Osteoblast (primary cell): ENCODE measurements at regions not wholly inside any gene's neighbourhood (a gene's known extent, or its start where the extent isn't known, plus 50 kb on each side); places are given as distances from the start of the nearest gene placed in this dataset.
"Not testable (repeated sequence)": the region's sequence is repeated elsewhere in the genome, so short reads cannot be mapped to it uniquely, and the experiment has no call there.

Experiments
- DNase-seq: peaks from one replicate; pipeline ENCODE4 v3.0.0; 2011; ENCODE audit warnings: low spot score, mixed read lengths; ENCODE audit not compliant: insufficient read length; ENCODE audit errors: missing footprints
- H2AFZ ChIP-seq: 2 replicates; pipeline ENCODE4 v1.6.0; 2011; ENCODE audit warnings: mild to moderate bottlenecking, low read length
- H3K27ac ChIP-seq: 2 replicates; pipeline ENCODE4 v1.5.1; 2011; ENCODE audit warnings: mild to moderate bottlenecking, low read depth, low read length, moderate library complexity
- H3K27me3 ChIP-seq: 2 replicates; pipeline ENCODE4 v1.6.0; 2012; ENCODE audit warnings: mild to moderate bottlenecking, control low read depth, inconsistent platforms, low read length, moderate library complexity; ENCODE audit not compliant: insufficient read depth
- H3K36me3 ChIP-seq: 2 replicates; pipeline ENCODE4 v1.5.1; 2011; ENCODE audit warnings: mild to moderate bottlenecking, low read length, control low read depth, moderate library complexity; ENCODE audit not compliant: insufficient read depth
- H3K4me1 ChIP-seq: 2 replicates; pipeline ENCODE4 v1.5.1; 2011; ENCODE audit warnings: mild to moderate bottlenecking, low read length, control low read depth, moderate library complexity; ENCODE audit not compliant: insufficient read depth
- H3K4me2 ChIP-seq: 2 replicates; pipeline ENCODE4 v1.6.0; 2011; ENCODE audit warnings: mild to moderate bottlenecking, low read length; ENCODE audit not compliant: insufficient read depth
- H3K4me3 ChIP-seq: fragments of 200-600 bp; sonication (generic); 3 replicates; pipeline ENCODE4 v1.5.1; 2012; ENCODE audit warnings: mild to moderate bottlenecking, low read length, inconsistent platforms; ENCODE audit not compliant: insufficient read depth
- H3K79me2 ChIP-seq: 2 replicates; pipeline ENCODE4 v1.6.0; 2012; ENCODE audit warnings: mild to moderate bottlenecking, low read length, control low read depth, inconsistent platforms; ENCODE audit not compliant: insufficient read depth
- H3K9me3 ChIP-seq: 2 replicates; pipeline ENCODE4 v1.5.1; 2011; ENCODE audit warnings: low read depth, low read length, control low read depth
- H4K20me1 ChIP-seq: 2 replicates; pipeline ENCODE4 v1.6.0; 2012; ENCODE audit warnings: mild to moderate bottlenecking, low read length, control low read depth; ENCODE audit not compliant: insufficient read depth
- TF ChIP-seq, protein P1 (sequence below): IDR thresholded peaks from 2 replicates; pipeline ENCODE4 v1.5.1; 2011; ENCODE audit warnings: mild to moderate bottlenecking, low read depth, low read length, moderate library complexity; ENCODE audit errors: extremely low read depth

DNA sequence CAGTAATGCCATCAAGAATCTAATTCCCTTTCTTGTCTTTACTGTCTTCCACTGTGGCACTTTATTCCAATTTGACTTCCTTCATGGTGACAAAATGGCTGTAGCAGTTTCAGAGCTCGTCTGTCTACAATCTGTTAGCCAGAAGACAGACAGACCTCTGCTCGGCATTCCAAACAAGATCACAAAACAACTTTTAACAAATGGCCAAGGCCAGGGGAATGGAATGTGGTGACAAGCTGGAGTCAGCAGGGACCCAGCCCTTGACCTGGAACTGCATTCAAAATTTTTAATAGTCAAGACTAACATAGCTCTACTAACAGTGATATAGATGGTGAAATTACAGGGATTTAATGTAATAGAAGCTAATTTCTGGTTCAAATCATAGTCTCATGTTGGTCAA, 637.2 kb downstream of the ETS1 start:
- no peak for DNase-seq
- Histone ChIP-seq H3K36me3 (no peaks in the 10 kb centered on the region), H3K79me2 (no peaks in the 10 kb centered on the region), H3K4me2 (no peak overlapping the region), H3K4me1 (no peaks in the 10 kb centered on the region), H3K9me3 (no peaks in the 10 kb centered on the region), H3K4me3 (no peak overlapping the region), H3K27ac (no peak overlapping the region), H4K20me1 (no peaks in the 10 kb centered on the region), H2AFZ (no peak overlapping the region), H3K27me3 (no peaks in the 10 kb centered on the region)
- TF ChIP-seq, protein P1, sequence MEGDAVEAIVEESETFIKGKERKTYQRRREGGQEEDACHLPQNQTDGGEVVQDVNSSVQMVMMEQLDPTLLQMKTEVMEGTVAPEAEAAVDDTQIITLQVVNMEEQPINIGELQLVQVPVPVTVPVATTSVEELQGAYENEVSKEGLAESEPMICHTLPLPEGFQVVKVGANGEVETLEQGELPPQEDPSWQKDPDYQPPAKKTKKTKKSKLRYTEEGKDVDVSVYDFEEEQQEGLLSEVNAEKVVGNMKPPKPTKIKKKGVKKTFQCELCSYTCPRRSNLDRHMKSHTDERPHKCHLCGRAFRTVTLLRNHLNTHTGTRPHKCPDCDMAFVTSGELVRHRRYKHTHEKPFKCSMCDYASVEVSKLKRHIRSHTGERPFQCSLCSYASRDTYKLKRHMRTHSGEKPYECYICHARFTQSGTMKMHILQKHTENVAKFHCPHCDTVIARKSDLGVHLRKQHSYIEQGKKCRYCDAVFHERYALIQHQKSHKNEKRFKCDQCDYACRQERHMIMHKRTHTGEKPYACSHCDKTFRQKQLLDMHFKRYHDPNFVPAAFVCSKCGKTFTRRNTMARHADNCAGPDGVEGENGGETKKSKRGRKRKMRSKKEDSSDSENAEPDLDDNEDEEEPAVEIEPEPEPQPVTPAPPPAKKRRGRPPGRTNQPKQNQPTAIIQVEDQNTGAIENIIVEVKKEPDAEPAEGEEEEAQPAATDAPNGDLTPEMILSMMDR, result no peak

GRCh38 chr11:127943763-127944162, 643.6 kb downstream of the ETS1 start:
- Histone ChIP-seq H3K4me1 (no peaks in the 10 kb centered on the region), H3K4me3 (no peak overlapping the region), H3K9me3 (no peaks in the 10 kb centered on the region), H3K27me3 (no peaks in the 10 kb centered on the region), H3K36me3 (no peaks in the 10 kb centered on the region), H4K20me1 (no peaks in the 10 kb centered on the region), H2AFZ (no peak overlapping the region), H3K4me2 (no peak overlapping the region), H3K79me2 (no peaks in the 10 kb centered on the region), H3K27ac (no peak overlapping the region)
- TF ChIP-seq, protein P1, result no peak
- DNase-seq, result no peak

DNA sequence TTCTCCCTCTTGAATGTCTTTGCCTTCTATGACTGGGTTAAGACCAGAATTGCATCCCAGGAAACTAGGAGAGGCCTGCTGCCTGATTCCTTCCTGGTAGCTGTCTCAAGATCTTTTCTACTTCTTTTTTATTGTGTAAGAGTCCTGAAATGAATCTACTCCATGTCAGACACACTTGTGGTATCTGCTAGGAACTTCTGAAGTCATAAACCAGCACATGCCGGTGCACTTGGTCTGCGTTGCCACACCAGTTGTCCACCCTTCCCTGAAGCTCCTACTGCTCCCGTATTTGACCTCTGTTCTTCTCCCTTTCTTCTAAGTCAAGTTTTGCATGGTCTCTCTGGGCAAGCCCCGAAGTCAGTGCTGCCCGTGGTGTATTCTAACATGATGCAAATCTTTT, 644.2 kb downstream of the ETS1 start:
- Histone ChIP-seq H3K27ac (no peak overlapping the region), H3K27me3 (no peaks in the 10 kb centered on the region), H3K4me2 (no peak overlapping the region), H3K4me1 (no peaks in the 10 kb centered on the region), H2AFZ (no peak overlapping the region), H3K79me2 (no peaks in the 10 kb centered on the region), H3K4me3 (no peak overlapping the region), H3K9me3 (no peaks in the 10 kb centered on the region), H3K36me3 (no peaks in the 10 kb centered on the region), H4K20me1 (no peaks in the 10 kb centered on the region)
- no peak for DNase-seq
- TF ChIP-seq, protein P1, result no peak

GRCh38 chr11:127941554-127941953, 645.8 kb downstream of the ETS1 start:
- not testable (repeated sequence) for H3K79me2 ChIP-seq, H3K36me3 ChIP-seq, H3K27ac ChIP-seq, H3K9me3 ChIP-seq, H3K4me2 ChIP-seq, H4K20me1 ChIP-seq, H3K4me1 ChIP-seq, H3K27me3 ChIP-seq, DNase-seq, H3K4me3 ChIP-seq, H2AFZ ChIP-seq

GRCh38 chr11:127939000-127939399, 648.4 kb downstream of the ETS1 start:
- Histone ChIP-seq H3K27ac (no peak overlapping the region), H3K4me1 (no peaks in the 10 kb centered on the region), H3K4me3 (no peak overlapping the region), H3K9me3 (no peaks in the 10 kb centered on the region), H2AFZ (no peak overlapping the region), H4K20me1 (no peaks in the 10 kb centered on the region), H3K36me3 (no peaks in the 10 kb centered on the region), H3K79me2 (no peaks in the 10 kb centered on the region), H3K27me3 (no peaks in the 10 kb centered on the region), H3K4me2 (no peak overlapping the region)
- DNase-seq, result no peak
- TF ChIP-seq, protein P1, result no peak
